ENCODE measurements at regions not wholly inside any gene's neighbourhood (a gene's known extent, or its start where the extent isn't known, plus 50 kb on each side); places are given as distances from the start of the nearest gene placed in this dataset.

- TF ChIP-seq REST (IDR thresholded peaks at IDR 0.05; ENCODE audit: low read depth), result no peak
- no peak for TF ChIP-seq ELF1 (IDR thresholded peaks at IDR 0.05; ENCODE audit: borderline replicate concordance, low read depth)
- TF ChIP-seq ZBTB33 (IDR thresholded peaks at IDR 0.05; ENCODE audit: extremely low read depth, insufficient replicate concordance, low read length), result no peak
- TF ChIP-seq RAD21 (IDR thresholded peaks at IDR 0.05; ENCODE audit: low read depth), result no peak
- TF ChIP-seq CTCF (IDR thresholded peaks at IDR 0.05 in 2 of 3, conservative IDR thresholded peaks at IDR 0.05 in 1 of 3; ENCODE audit: borderline replicate concordance in 1 of 3, insufficient read depth in 1 of 3, low read depth in 2 of 3, low read length in 2 of 3), result no peak
- no peak for TF ChIP-seq TCF7L2 (IDR thresholded peaks at IDR 0.05; ENCODE audit: borderline replicate concordance, extremely low read depth, insufficient read depth, insufficient read length)
Measured at GRCh38 chrX:69280933-69281332, 115.7 kb upstream of the PJA1 start (continued).
